ENCODE measurements at regions not wholly inside any gene's neighbourhood (a gene's known extent, or its start where the extent isn't known, plus 50 kb on each side); places are given as distances from the start of the nearest gene placed in this dataset.

DNA sequence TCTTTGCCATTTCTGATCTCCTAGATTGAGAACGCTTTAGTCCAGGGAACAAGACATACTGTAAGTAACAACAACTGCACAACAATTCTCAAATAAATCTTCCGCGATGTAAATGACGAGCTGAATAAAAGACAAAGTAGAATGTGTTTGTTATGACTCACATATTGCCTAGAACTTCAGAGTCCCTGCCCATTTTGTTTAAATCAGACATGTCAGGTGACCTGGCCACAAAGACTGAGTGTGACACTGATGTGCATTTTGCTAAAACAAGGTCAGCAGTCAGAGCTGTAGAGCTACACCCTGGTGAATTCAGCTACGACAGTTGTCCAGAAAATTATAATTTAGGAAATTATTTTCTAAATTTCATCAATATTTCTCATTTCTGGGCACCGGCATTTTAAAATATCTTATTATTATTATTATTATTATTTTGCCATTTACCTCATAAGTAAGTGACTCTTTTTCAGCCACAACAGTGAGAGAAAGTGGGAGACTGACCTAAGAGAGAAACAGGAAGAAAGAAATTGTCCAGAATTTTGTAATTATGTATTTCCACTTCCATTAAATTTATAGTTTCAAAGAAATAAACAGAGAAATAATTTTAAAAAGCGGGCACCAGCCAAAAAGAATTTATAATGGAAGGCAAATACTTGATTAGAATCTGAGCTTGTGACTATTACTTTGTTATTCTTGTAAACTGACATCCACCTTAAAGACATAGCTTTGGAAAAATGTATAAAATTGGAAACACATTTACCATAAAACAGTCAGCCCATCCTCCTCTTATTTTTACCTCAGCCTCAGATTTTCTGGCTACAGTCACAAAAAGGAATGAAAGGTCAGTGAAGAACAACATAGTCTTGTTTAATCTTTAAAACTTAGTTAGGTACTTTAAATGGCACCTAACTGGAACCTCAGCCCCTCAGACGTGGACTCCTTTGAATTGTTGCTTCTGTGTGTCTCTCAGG lies 157.0 kb upstream of the CITED2 start:
- Mint-ChIP-seq H3K27ac (peak overlapping the region; percentile 90), H3K27me3 (no peaks in the 10 kb centered on the region), H3K4me3 (peak overlapping the region; percentile 39), H3K36me3 (ENCODE audit: low read depth) (peaks cover 15% of the 10 kb centered on the region), H3K4me1 (peaks cover 59% of the 10 kb centered on the region), H3K9me3 (peaks cover 9% of the 10 kb centered on the region)
- DNase-seq: peak; percentile 50
- CTCF ChIA-PET: interaction anchor here (1.0 to 1.2 kb wide), 2 partner anchors 13 to 64 kb away, joined by 3 read pairs; no protein-coding TSS in a partner anchor
- POLR2A ChIA-PET: interaction anchor here (0.6 kb wide), 1 partner anchor 156 kb away, joined by 6 read pairs; no protein-coding TSS in a partner anchor

GRCh38 chr6:139530561-139530960 lies 156.1 kb upstream of the CITED2 start:
- Mint-ChIP-seq H3K27me3 (no peaks in the 10 kb centered on the region), H3K4me3 (peak overlapping the region; percentile 39), H3K4me1 (peaks cover 50% of the 10 kb centered on the region), H3K36me3 (ENCODE audit: low read depth) (peaks cover 15% of the 10 kb centered on the region), H3K27ac (peak overlapping the region; percentile 90), H3K9me3 (peaks cover 9% of the 10 kb centered on the region)
- POLR2A ChIA-PET: interaction anchor here (0.6 kb wide), 1 partner anchor 155 kb away, joined by 6 read pairs; no protein-coding TSS in a partner anchor
- no peak for DNase-seq
- CTCF ChIA-PET: interaction anchor here (1.0 to 1.5 kb wide), 3 partner anchors 12 to 65 kb away, joined by 3 to 4 read pairs (median 3); no protein-coding TSS in a partner anchor

DNA sequence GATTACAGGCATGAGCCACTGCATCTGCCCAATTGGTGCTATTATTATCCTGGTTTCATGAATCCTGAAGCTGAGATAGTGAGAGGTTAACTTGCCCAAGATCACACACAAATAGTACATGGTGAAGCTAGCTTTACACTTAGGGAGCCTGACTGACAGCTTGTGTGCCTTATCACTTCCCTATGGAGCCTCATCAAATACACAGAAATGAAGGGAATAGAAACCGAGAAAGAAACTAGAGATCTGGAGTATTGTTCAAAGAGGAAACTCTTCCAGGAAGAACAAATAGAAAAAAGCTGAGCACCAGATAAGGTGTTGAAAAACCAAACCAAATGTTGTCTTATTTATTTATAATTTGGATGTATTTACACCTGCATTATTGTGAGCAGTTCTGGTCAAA lies 155.0 kb upstream of the CITED2 start:
- Mint-ChIP-seq H3K4me3 (no peak overlapping the region), H3K9me3 (peaks cover 12% of the 10 kb centered on the region), H3K36me3 (ENCODE audit: low read depth) (peaks cover 15% of the 10 kb centered on the region), H3K4me1 (peaks cover 43% of the 10 kb centered on the region), H3K27me3 (no peaks in the 10 kb centered on the region), H3K27ac (peak overlapping the region; percentile 64)
- DNase-seq: no peak
- ChIA-PET CTCF (interaction anchor here (1.2 to 1.5 kb wide), 3 partner anchors 8 to 18 kb away, joined by 3 to 4 read pairs (median 3); no protein-coding TSS in a partner anchor), POLR2A (no interaction called here)

DNA sequence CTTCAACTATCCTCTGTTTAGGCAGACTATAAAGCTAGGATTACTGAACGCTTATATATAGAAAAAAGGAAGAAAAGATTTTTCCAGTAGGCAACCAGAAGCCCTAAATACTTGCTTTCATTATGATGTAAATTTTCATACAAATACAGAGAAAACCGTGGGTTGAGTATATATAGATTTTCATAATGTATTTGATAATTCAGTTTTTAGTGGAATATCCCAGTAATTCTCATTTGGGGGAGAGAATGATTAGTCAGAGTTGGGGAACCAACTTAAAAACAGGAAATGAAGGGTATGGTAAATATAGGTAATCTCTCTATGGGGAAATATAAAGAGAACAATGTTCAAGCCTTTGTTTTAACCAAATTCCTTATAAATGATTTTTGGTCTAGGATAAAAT lies 154.0 kb upstream of the CITED2 start:
- H3K27ac Mint-ChIP-seq: no peak overlapping the region
- peaks cover 12% of the 10 kb centered on the region for H3K36me3 Mint-ChIP-seq (ENCODE audit: low read depth)
- CTCF ChIA-PET: interaction anchor here (1.4 kb wide), 1 partner anchor 9 kb away, joined by 3 read pairs; no protein-coding TSS in a partner anchor

GRCh38 chr6:139525415-139525814 lies 151.0 kb upstream of the CITED2 start:
- Mint-ChIP-seq H3K4me1 (peaks cover 19% of the 10 kb centered on the region), H3K9me3 (peaks cover 16% of the 10 kb centered on the region), H3K27ac (no peak overlapping the region), H3K4me3 (no peak overlapping the region), H3K36me3 (ENCODE audit: low read depth) (peaks cover 5% of the 10 kb centered on the region), H3K27me3 (peaks cover 7% of the 10 kb centered on the region)
- DNase-seq: no peak
- POLR2A ChIA-PET: no interaction called here
- CTCF ChIA-PET: no interaction called here

More for the DNA sequence above, 154.0 kb upstream of the CITED2 start:
- Mint-ChIP-seq H3K9me3 (peaks cover 12% of the 10 kb centered on the region), H3K4me3 (no peak overlapping the region), H3K27me3 (no peaks in the 10 kb centered on the region), H3K4me1 (peaks cover 33% of the 10 kb centered on the region)
- DNase-seq: no peak
- POLR2A ChIA-PET: no interaction called here

DNA sequence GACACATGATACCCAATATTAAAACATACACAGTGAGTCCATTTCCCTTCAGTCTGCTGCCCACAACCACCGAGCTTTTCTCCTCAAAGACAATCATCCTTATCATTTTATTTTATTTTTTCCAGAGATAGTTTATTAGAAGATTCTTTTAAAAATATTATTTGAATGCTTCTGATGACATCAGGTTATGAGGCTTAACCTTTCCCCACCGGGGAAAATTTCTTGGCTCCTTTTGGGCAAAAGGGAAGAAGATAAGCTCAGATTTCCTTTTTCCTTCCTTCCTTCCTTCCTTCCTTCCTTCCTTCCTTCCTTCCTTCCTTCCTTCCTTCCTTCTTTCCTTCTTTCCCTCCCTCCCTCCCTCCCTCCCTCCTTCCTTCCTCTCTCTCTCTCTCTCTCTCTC lies 149.5 kb upstream of the CITED2 start:
- CTCF ChIA-PET: interaction anchor here (0.9 kb wide), 1 partner anchor 13 kb away, joined by 3 read pairs; no protein-coding TSS in a partner anchor

DNA sequence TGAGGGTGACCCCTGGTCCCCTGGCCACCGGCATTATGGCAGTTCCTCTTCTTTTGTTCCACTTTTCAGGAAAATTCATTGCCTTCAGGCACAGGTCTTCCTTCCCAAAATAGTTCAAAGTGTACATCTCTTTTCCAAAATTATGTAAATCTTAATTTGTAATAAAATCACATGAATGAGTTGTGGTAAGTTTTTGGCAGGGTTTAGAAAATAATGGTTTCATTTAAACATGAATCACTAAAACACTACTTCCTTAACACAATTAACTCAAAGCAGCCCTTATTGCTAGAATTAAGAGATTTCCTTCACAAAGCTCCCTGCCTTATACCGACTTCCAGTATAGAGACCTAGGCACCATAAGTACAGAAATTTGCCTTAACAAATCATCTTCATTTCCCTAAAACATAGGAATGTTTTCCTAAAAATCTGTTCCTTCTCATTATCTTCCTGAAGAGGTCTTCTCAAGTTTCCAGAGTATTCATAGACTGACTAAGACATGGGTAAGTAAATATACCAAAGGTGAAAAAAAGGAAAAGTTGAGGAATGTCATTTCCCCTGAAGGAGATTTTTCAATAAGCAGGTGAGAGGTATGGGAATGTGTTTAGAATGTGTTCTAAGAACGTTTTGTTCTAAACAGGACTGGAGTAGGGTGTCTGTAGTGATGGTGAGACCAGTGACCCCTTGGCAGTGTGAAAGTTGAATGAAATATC lies 148.2 kb upstream of the CITED2 start:
- H3K27ac Mint-ChIP-seq: no peak overlapping the region
- peaks cover 7% of the 10 kb centered on the region for H3K27me3 Mint-ChIP-seq
- H3K36me3 Mint-ChIP-seq (ENCODE audit: low read depth): no peaks in the 10 kb centered on the region
- DNase-seq: no peak
- peaks cover 12% of the 10 kb centered on the region for H3K9me3 Mint-ChIP-seq
- POLR2A ChIA-PET: no interaction called here
- CTCF ChIA-PET: no interaction called here
- peaks cover 2% of the 10 kb centered on the region for H3K4me1 Mint-ChIP-seq
- no peak overlapping the region for H3K4me3 Mint-ChIP-seq

More for the DNA sequence above, 149.5 kb upstream of the CITED2 start:
- Mint-ChIP-seq H3K27ac (no peak overlapping the region), H3K27me3 (peaks cover 7% of the 10 kb centered on the region), H3K4me1 (peaks cover 9% of the 10 kb centered on the region), H3K4me3 (no peak overlapping the region), H3K9me3 (peaks cover 12% of the 10 kb centered on the region), H3K36me3 (ENCODE audit: low read depth) (no peaks in the 10 kb centered on the region)
- POLR2A ChIA-PET: no interaction called here
- DNase-seq: no peak

- ChIA-PET CTCF (interaction anchor here (0.8 kb wide), 1 partner anchor 77 kb away, joined by 6 read pairs; no protein-coding TSS in a partner anchor), POLR2A (no interaction called here)
- Mint-ChIP-seq H3K9me3 (peaks cover 7% of the 10 kb centered on the region), H3K4me3 (no peak overlapping the region), H3K27me3 (peaks cover 7% of the 10 kb centered on the region), H3K27ac (no peak overlapping the region), H3K4me1 (peaks cover 2% of the 10 kb centered on the region), H3K36me3 (ENCODE audit: low read depth) (no peaks in the 10 kb centered on the region)
- no peak for DNase-seq
Observed at GRCh38 chr6:139521338-139521737, 146.9 kb upstream of the CITED2 start.

- Mint-ChIP-seq H3K27ac (no peak overlapping the region), H3K4me3 (no peak overlapping the region), H3K9me3 (peaks cover 5% of the 10 kb centered on the region), H3K27me3 (peaks cover 7% of the 10 kb centered on the region), H3K36me3 (ENCODE audit: low read depth) (no peaks in the 10 kb centered on the region), H3K4me1 (peaks cover 2% of the 10 kb centered on the region)
- CTCF ChIA-PET: no interaction called here
- no peak for DNase-seq
- POLR2A ChIA-PET: no interaction called here
Observed at GRCh38 chr6:139520321-139520768, 145.9 kb upstream of the CITED2 start.

- Mint-ChIP-seq H3K4me3 (no peak overlapping the region), H3K9me3 (peaks cover 5% of the 10 kb centered on the region), H3K27ac (no peak overlapping the region), H3K4me1 (peaks cover 5% of the 10 kb centered on the region), H3K27me3 (peaks cover 7% of the 10 kb centered on the region), H3K36me3 (ENCODE audit: low read depth) (no peaks in the 10 kb centered on the region)
- no peak for DNase-seq
- CTCF ChIA-PET: interaction anchor here (0.5 kb wide), 1 partner anchor 102 kb away, joined by 5 read pairs; no protein-coding TSS in a partner anchor
- POLR2A ChIA-PET: no interaction called here
Observed at GRCh38 chr6:139519571-139520031, 145.2 kb upstream of the CITED2 start.

- Mint-ChIP-seq H3K4me3 (no peak overlapping the region), H3K27me3 (peaks cover 7% of the 10 kb centered on the region), H3K4me1 (peaks cover 5% of the 10 kb centered on the region), H3K27ac (no peak overlapping the region), H3K36me3 (ENCODE audit: low read depth) (no peaks in the 10 kb centered on the region), H3K9me3 (peaks cover 5% of the 10 kb centered on the region)
- POLR2A ChIA-PET: no interaction called here
- CTCF ChIA-PET: interaction anchor here (1.5 kb wide), 1 partner anchor 12 kb away, joined by 3 read pairs; no protein-coding TSS in a partner anchor
- no peak for DNase-seq
Observed at GRCh38 chr6:139519097-139519496, 144.6 kb upstream of the CITED2 start.

DNA sequence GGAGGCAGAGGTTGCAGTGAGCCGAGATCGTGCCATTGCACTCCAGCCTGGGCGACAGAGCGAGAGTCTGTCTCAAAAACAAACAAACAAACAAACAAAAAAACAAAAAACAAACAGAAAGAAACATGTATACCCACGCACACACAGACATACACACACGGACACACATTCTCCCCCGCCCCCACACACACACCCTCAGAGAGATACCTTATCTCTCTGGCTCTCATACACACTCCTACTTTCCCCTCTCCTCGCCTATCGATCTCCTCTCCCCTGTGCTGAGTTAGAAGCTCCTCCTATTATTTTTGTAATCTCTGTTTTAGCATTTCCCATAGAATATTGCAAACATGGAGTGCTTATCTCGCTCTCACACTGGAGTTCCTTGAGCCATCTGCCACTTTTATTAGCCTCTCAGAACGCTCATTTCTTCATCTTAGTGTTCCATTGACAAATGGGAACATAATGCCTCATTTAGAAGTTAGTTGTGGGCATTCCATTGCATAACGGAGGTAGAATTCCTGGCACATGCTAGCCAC lies 144.2 kb upstream of the CITED2 start:
- peaks cover 5% of the 10 kb centered on the region for H3K9me3 Mint-ChIP-seq
- no peak overlapping the region for H3K27ac Mint-ChIP-seq
- ChIA-PET POLR2A (no interaction called here), CTCF (interaction anchor here (1.5 kb wide), 1 partner anchor 13 kb away, joined by 3 read pairs; no protein-coding TSS in a partner anchor)
- H3K27me3 Mint-ChIP-seq: peaks cover 7% of the 10 kb centered on the region
- DNase-seq: no peak
- no peak overlapping the region for H3K4me3 Mint-ChIP-seq
- H3K36me3 Mint-ChIP-seq (ENCODE audit: low read depth): no peaks in the 10 kb centered on the region
- peaks cover 5% of the 10 kb centered on the region for H3K4me1 Mint-ChIP-seq

Data from activated CD4-positive, alpha-beta T cell treated with anti-CD3 and anti-CD28 coated beads, Interleukin-2, amount 10 ng/mL, durations not matched to agents 7 days and 5 days (primary cell).